ENCODE measurements at regions not wholly inside any gene's neighbourhood (a gene's known extent, or its start where the extent isn't known, plus 50 kb on each side); places are given as distances from the start of the nearest gene placed in this dataset.

DNA sequence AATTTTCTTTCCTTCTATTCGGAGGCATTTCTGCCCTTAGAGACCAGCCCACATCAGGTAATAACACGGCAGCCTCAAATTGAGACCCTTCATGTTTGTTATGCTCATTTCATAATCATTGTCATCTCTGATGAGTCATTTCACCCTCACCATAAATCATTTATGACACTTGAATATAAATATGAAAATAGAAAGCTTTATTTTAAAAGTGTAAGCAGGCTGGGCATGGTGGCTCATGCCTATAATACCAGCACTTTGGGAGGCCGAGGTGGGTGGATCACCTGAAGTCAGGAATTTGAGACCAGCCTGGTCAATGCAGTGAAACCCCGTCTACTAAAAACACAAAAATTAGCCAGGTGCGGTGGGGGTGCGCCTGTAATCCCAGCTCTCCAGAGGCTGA is 57.4 kb upstream of the EGFR start:
- peaks cover 2% of the 10 kb centered on the region for H3K27me3 Mint-ChIP-seq

DNA sequence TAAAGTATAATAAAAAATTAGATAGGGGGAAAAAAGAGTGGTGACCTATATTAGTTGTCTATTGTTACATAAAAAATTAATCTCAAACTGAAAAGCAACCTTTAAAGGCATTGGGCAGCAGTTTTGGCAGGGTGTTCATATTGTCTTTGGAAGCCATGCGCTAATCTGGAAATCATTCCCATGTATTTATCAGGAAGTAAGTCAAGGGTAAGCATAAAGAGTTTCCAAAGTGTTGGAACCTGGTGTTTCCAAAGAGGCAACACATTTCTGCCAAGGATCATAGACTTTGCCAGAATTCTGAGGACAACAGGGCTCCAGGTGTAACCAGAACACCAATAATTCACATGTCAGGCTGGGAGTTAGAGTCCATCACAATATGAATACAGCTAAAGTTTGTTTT is 55.7 kb upstream of the EGFR start:
- Mint-ChIP-seq H3K27me3 (no peaks in the 10 kb centered on the region), H3K27ac (no peak overlapping the region), H3K36me3 (ENCODE audit: insufficient read depth) (no peaks in the 10 kb centered on the region), H3K4me3 (ENCODE audit: low read depth) (no peak overlapping the region), H3K9me3 (ENCODE audit: low read depth) (no peaks in the 10 kb centered on the region), H3K4me1 (ENCODE audit: low read depth) (peaks cover 2% of the 10 kb centered on the region)
- DNase-seq (ENCODE audit: low spot score, unreplicated experiment), result no peak
- no peak for TF ChIP-seq CTCF (IDR thresholded peaks at IDR 0.05; ENCODE audit: unreplicated experiment)

More for the DNA sequence above, 57.4 kb upstream of the EGFR start:
- DNase-seq (ENCODE audit: low spot score, unreplicated experiment), result no peak
- no peak for TF ChIP-seq CTCF (IDR thresholded peaks at IDR 0.05; ENCODE audit: unreplicated experiment)
- Mint-ChIP-seq H3K9me3 (ENCODE audit: low read depth) (no peaks in the 10 kb centered on the region), H3K27ac (no peak overlapping the region), H3K36me3 (ENCODE audit: insufficient read depth) (no peaks in the 10 kb centered on the region), H3K4me3 (ENCODE audit: low read depth) (no peak overlapping the region), H3K4me1 (ENCODE audit: low read depth) (no peaks in the 10 kb centered on the region)

- H3K4me1 Mint-ChIP-seq (ENCODE audit: low read depth), result peaks cover 2% of the 10 kb centered on the region
- no peak for TF ChIP-seq CTCF (IDR thresholded peaks at IDR 0.05; ENCODE audit: unreplicated experiment)
- no peak for DNase-seq (ENCODE audit: low spot score, unreplicated experiment)
- no peak overlapping the region for H3K4me3 Mint-ChIP-seq (ENCODE audit: low read depth)
- no peak overlapping the region for H3K27ac Mint-ChIP-seq
- no peaks in the 10 kb centered on the region for H3K27me3 Mint-ChIP-seq
- no peaks in the 10 kb centered on the region for H3K9me3 Mint-ChIP-seq (ENCODE audit: low read depth)
- no peaks in the 10 kb centered on the region for H3K36me3 Mint-ChIP-seq (ENCODE audit: insufficient read depth)
These were observed 54.7 kb upstream of the EGFR start for GRCh38 chr7:54964136-54964535.

GRCh38 chr7:54967377-54967776 is 51.4 kb upstream of the EGFR start:
- Mint-ChIP-seq H3K36me3 (ENCODE audit: insufficient read depth) (no peaks in the 10 kb centered on the region), H3K4me1 (ENCODE audit: low read depth) (peaks cover 2% of the 10 kb centered on the region), H3K27ac (no peak overlapping the region), H3K4me3 (ENCODE audit: low read depth) (no peak overlapping the region), H3K9me3 (ENCODE audit: low read depth) (no peaks in the 10 kb centered on the region), H3K27me3 (no peaks in the 10 kb centered on the region)
- TF ChIP-seq CTCF (IDR thresholded peaks at IDR 0.05; ENCODE audit: unreplicated experiment), result no peak
- no peak for DNase-seq (ENCODE audit: low spot score, unreplicated experiment)

DNA sequence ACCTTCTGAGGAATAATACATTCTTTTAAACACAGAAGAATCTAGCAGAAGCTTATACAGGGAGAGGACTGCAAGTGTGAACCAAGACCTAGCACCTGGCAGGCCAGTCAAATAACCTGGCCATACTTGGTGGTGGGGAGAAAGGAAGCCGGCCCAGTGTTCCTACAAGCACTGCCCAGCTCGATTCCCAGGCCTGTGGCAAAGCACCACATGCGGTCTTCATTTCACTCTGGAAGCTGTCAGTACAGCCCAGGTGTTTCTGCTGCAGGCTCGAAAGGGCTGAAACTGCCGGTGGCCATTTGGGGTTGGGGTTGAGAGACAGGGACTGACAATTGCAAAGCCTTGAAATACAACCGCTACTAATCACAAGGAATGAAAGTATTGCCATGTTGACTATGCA is 50.8 kb upstream of the EGFR start:
- DNase-seq (ENCODE audit: low spot score, unreplicated experiment), result no peak
- TF ChIP-seq CTCF (IDR thresholded peaks at IDR 0.05; ENCODE audit: unreplicated experiment), result no peak
- H3K4me3 Mint-ChIP-seq (ENCODE audit: low read depth), result no peak overlapping the region
- H3K36me3 Mint-ChIP-seq (ENCODE audit: insufficient read depth), result no peaks in the 10 kb centered on the region
- H3K4me1 Mint-ChIP-seq (ENCODE audit: low read depth), result peaks cover 2% of the 10 kb centered on the region
- peaks cover 5% of the 10 kb centered on the region for H3K9me3 Mint-ChIP-seq (ENCODE audit: low read depth)
- H3K27me3 Mint-ChIP-seq, result no peaks in the 10 kb centered on the region
- H3K27ac Mint-ChIP-seq, result no peak overlapping the region
